GM19455 (cell line): ENCODE measurements at regions not wholly inside any gene's neighbourhood (a gene's known extent, or its start where the extent isn't known, plus 50 kb on each side); places are given as distances from the start of the nearest gene placed in this dataset.

Experiments used
- ATAC-seq: cut with Tn5 transposase; IDR thresholded peaks from one replicate; pipeline ENCODE4 v1.9.1; 2021; ENCODE audit not compliant: unreplicated experiment

- no peak for ATAC-seq
These were observed 103.8 kb upstream of the OSR1 start for GRCh38 chr2:19462256-19462645.

- ATAC-seq = no peak
These were observed 103.3 kb upstream of the OSR1 start for GRCh38 chr2:19461504-19462255.

GRCh38 chr2:19460761-19461160, 102.3 kb upstream of the OSR1 start:
- no peak for ATAC-seq

- no peak for ATAC-seq
These were observed 100.1 kb upstream of the OSR1 start for GRCh38 chr2:19458427-19459003.

GRCh38 chr2:19457809-19458208, 99.4 kb upstream of the OSR1 start:
- ATAC-seq = no peak

GRCh38 chr2:19456705-19457309, 98.4 kb upstream of the OSR1 start:
- ATAC-seq = no peak

GRCh38 chr2:19454125-19454524, 95.7 kb upstream of the OSR1 start:
- ATAC-seq = no peak

- no peak for ATAC-seq
These were observed 84.3 kb upstream of the OSR1 start for GRCh38 chr2:19442731-19443130.

GRCh38 chr2:19439081-19439480, 80.7 kb upstream of the OSR1 start:
- ATAC-seq = no peak

- ATAC-seq = no peak
These were observed 77.4 kb upstream of the OSR1 start for GRCh38 chr2:19435815-19436214.

GRCh38 chr2:19434413-19434812, 76.0 kb upstream of the OSR1 start:
- ATAC-seq = no peak

- ATAC-seq = no peak
These were observed 68.5 kb upstream of the OSR1 start for GRCh38 chr2:19426941-19427340.

GRCh38 chr2:19426144-19426543, 67.7 kb upstream of the OSR1 start:
- no peak for ATAC-seq

GRCh38 chr2:19425419-19425818, 67.0 kb upstream of the OSR1 start:
- no peak for ATAC-seq

GRCh38 chr2:19419211-19419880, 60.9 kb upstream of the OSR1 start:
- no peak for ATAC-seq

- ATAC-seq = no peak
These were observed 58.6 kb upstream of the OSR1 start for GRCh38 chr2:19416784-19417684.

GRCh38 chr2:19416083-19416482, 57.7 kb upstream of the OSR1 start:
- no peak for ATAC-seq

- no peak for ATAC-seq
These were observed 50.6 kb upstream of the OSR1 start for GRCh38 chr2:19409046-19409445.

GRCh38 chr2:19408592-19408991, 50.2 kb upstream of the OSR1 start:
- ATAC-seq = no peak
